ENCODE measurements at regions not wholly inside any gene's neighbourhood (a gene's known extent, or its start where the extent isn't known, plus 50 kb on each side); places are given as distances from the start of the nearest gene placed in this dataset.
A peak's percentile ranks its signal among the peaks of the same experiment; 100 is the strongest.

GRCh38 chr3:72523429-72524151 lies 324.7 kb downstream of the SHQ1 start:
- Histone ChIP-seq H3K4me3 (ENCODE audit: low read length) (no peak overlapping the region), H3K27ac (ENCODE audit: low read length) (peak overlapping the region; percentile 28), H3K9me3 (ENCODE audit: control insufficient read depth, insufficient read depth, low read length) (no peaks in the 10 kb centered on the region), H3K36me3 (ENCODE audit: control insufficient read depth, insufficient read depth, low read length) (no peaks in the 10 kb centered on the region), H3K4me1 (ENCODE audit: control insufficient read depth, insufficient read depth, low read length) (peaks cover 18% of the 10 kb centered on the region), H3K27me3 (ENCODE audit: control insufficient read depth, insufficient read depth, low read length) (no peaks in the 10 kb centered on the region)
- ATAC-seq (peak; percentile 47 to 72 (median 55)), DNase-seq (peak in 1 of 2 donors; percentile 20)
- 32% methylated on average over 8 of the region's 9 CpGs for WGBS (ENCODE audit: insufficient coverage)
- TF ChIP-seq CTCF (IDR thresholded peaks at IDR 0.05), result no peak
- H3K4me3 Mint-ChIP-seq, result peak overlapping the region; percentile 25
- peaks cover 16 to 23% of the 10 kb centered on the region in 2 donors for H3K4me1 Mint-ChIP-seq
- intact Hi-C loops (cut with micrococcal nuclease), result no loop called here
- peak overlapping the region in 1 of 2 donors; percentile 66 for H3K27ac Mint-ChIP-seq
- H3K27me3 Mint-ChIP-seq (ENCODE audit: low read depth in 2 of 2), result peaks cover 0 to 7% of the 10 kb centered on the region in 2 donors
- no peaks in the 10 kb centered on the region for H3K9me3 Mint-ChIP-seq
- no peaks in the 10 kb centered on the region for H3K36me3 Mint-ChIP-seq

GRCh38 chr3:72520690-72521308 lies 327.4 kb downstream of the SHQ1 start:
- intact Hi-C loops (cut with micrococcal nuclease), result no loop called here
- H3K27ac ChIP-seq (ENCODE audit: low read length), result no peak overlapping the region
- Mint-ChIP-seq H3K4me3 (no peak overlapping the region), H3K27ac (no peak overlapping the region), H3K27me3 (ENCODE audit: low read depth in 2 of 2) (peaks cover 0 to 7% of the 10 kb centered on the region in 2 donors), H3K36me3 (no peaks in the 10 kb centered on the region), H3K9me3 (no peaks in the 10 kb centered on the region), H3K4me1 (peaks cover 16 to 23% of the 10 kb centered on the region in 2 donors)
- peaks cover 18% of the 10 kb centered on the region for H3K4me1 ChIP-seq (ENCODE audit: control insufficient read depth, insufficient read depth, low read length)
- no peak for TF ChIP-seq CTCF (IDR thresholded peaks at IDR 0.05)
- WGBS (ENCODE audit: insufficient coverage), result 80% methylated on average over 7 of the region's 8 CpGs
- H3K27me3 ChIP-seq (ENCODE audit: control insufficient read depth, insufficient read depth, low read length), result no peaks in the 10 kb centered on the region
- no peaks in the 10 kb centered on the region for H3K36me3 ChIP-seq (ENCODE audit: control insufficient read depth, insufficient read depth, low read length)
- H3K9me3 ChIP-seq (ENCODE audit: control insufficient read depth, insufficient read depth, low read length), result no peaks in the 10 kb centered on the region
- no peak overlapping the region for H3K4me3 ChIP-seq (ENCODE audit: low read length)
- DNase-seq (no peak), ATAC-seq (no peak)

GRCh38 chr3:72519946-72520604 lies 328.2 kb downstream of the SHQ1 start:
- ATAC-seq, result no peak
- DNase-seq, result no peak
- H3K4me1 ChIP-seq (ENCODE audit: control insufficient read depth, insufficient read depth, low read length), result peaks cover 18% of the 10 kb centered on the region

More at GRCh38 chr3:72519946-72520604, 328.2 kb downstream of the SHQ1 start:
- Mint-ChIP-seq H3K4me1 (peaks cover 16 to 23% of the 10 kb centered on the region in 2 donors), H3K27me3 (ENCODE audit: low read depth in 2 of 2) (peaks cover 0 to 3% of the 10 kb centered on the region in 2 donors), H3K9me3 (no peaks in the 10 kb centered on the region), H3K36me3 (no peaks in the 10 kb centered on the region), H3K4me3 (no peak overlapping the region), H3K27ac (no peak overlapping the region)
- Histone ChIP-seq H3K27me3 (ENCODE audit: control insufficient read depth, insufficient read depth, low read length) (no peaks in the 10 kb centered on the region), H3K27ac (ENCODE audit: low read length) (no peak overlapping the region), H3K4me3 (ENCODE audit: low read length) (no peak overlapping the region), H3K9me3 (ENCODE audit: control insufficient read depth, insufficient read depth, low read length) (no peaks in the 10 kb centered on the region), H3K36me3 (ENCODE audit: control insufficient read depth, insufficient read depth, low read length) (no peaks in the 10 kb centered on the region)
- WGBS (ENCODE audit: insufficient coverage), result 90% methylated on average over 4 of the region's 4 CpGs
- intact Hi-C loops (cut with micrococcal nuclease), result no loop called here
- TF ChIP-seq CTCF (IDR thresholded peaks at IDR 0.05), result no peak
